SKM-1 (cell line): ENCODE measurements at regions not wholly inside any gene's neighbourhood (a gene's known extent, or its start where the extent isn't known, plus 50 kb on each side); places are given as distances from the start of the nearest gene placed in this dataset.

ENCODE experiments used
- DNase-seq: peaks from one replicate; lab custom pipeline; 2025; ENCODE audit not compliant: unreplicated experiment; lab: John Stamatoyannopoulos, UW

GRCh38 chr12:59087691-59088090, 167.4 kb upstream of the LRIG3 start:
- no peak for DNase-seq

- no peak for DNase-seq
These were observed 166.9 kb upstream of the LRIG3 start for GRCh38 chr12:59087077-59087673.

GRCh38 chr12:59086126-59086525, 165.8 kb upstream of the LRIG3 start:
- no peak for DNase-seq

GRCh38 chr12:59085690-59086089, 165.4 kb upstream of the LRIG3 start:
- DNase-seq = no peak

- no peak for DNase-seq
These were observed 164.4 kb upstream of the LRIG3 start for GRCh38 chr12:59084511-59085375.

GRCh38 chr12:59082952-59083351, 162.6 kb upstream of the LRIG3 start:
- DNase-seq = no peak

- no peak for DNase-seq
These were observed 159.8 kb upstream of the LRIG3 start for GRCh38 chr12:59080101-59080500.

- no peak for DNase-seq
These were observed 159.2 kb upstream of the LRIG3 start for GRCh38 chr12:59079472-59079871.

- peak; percentile 41 for DNase-seq
These were observed 158.7 kb upstream of the LRIG3 start for GRCh38 chr12:59079002-59079401.

GRCh38 chr12:59077575-59078426, 157.5 kb upstream of the LRIG3 start:
- DNase-seq = no peak

GRCh38 chr12:59077153-59077552, 156.8 kb upstream of the LRIG3 start:
- DNase-seq = no peak

GRCh38 chr12:59076622-59077021, 156.3 kb upstream of the LRIG3 start:
- no peak for DNase-seq

- no peak for DNase-seq
These were observed 155.7 kb upstream of the LRIG3 start for GRCh38 chr12:59075968-59076490.

- DNase-seq = no peak
These were observed 154.8 kb upstream of the LRIG3 start for GRCh38 chr12:59075141-59075540.

GRCh38 chr12:59070322-59070933, 150.1 kb upstream of the LRIG3 start:
- DNase-seq = no peak

- no peak for DNase-seq
These were observed 149.2 kb upstream of the LRIG3 start for GRCh38 chr12:59069516-59069915.

- no peak for DNase-seq
These were observed 148.1 kb upstream of the LRIG3 start for GRCh38 chr12:59068436-59068835.

- no peak for DNase-seq
These were observed 146.8 kb upstream of the LRIG3 start for GRCh38 chr12:59067083-59067482.

GRCh38 chr12:59066445-59066844, 146.1 kb upstream of the LRIG3 start:
- DNase-seq = no peak

- no peak for DNase-seq
These were observed 139.0 kb upstream of the LRIG3 start for GRCh38 chr12:59059088-59059935.
